Activated T-helper 2 cell treated with anti-CD3 and anti-CD28 coated beads, Interferon-gamma antibody, Interleukin-2, Interleukin-4, amounts not matched to agents 10 μg/mL and 5 μg/mL and 100 μg/mL, durations not matched to agents 14 hours and 24 hours and 36 hours (primary cell): ENCODE measurements at regions not wholly inside any gene's neighbourhood (a gene's known extent, or its start where the extent isn't known, plus 50 kb on each side); places are given as distances from the start of the nearest gene placed in this dataset.
"Not testable (repeated sequence)": the region's sequence is repeated elsewhere in the genome, so short reads cannot be mapped to it uniquely, and the experiment has no call there.

Experiments used
- DNase-seq: peaks from one replicate; pipeline ENCODE4 v3.0.0; 2021; ENCODE audit warnings: low spot score
- H3K27ac Mint-ChIP-seq: one replicate; pipeline ENCODE4 v1.8.0; 2021; ENCODE audit warnings: mixed read lengths
- H3K27me3 Mint-ChIP-seq: one replicate; pipeline ENCODE4 v1.8.0; 2021; ENCODE audit warnings: low read depth, mixed read lengths
- H3K36me3 Mint-ChIP-seq: one replicate; pipeline ENCODE4 v1.8.0; 2021; ENCODE audit warnings: low read depth, mixed read lengths
- H3K4me1 Mint-ChIP-seq: one replicate; pipeline ENCODE4 v1.8.0; 2021; ENCODE audit warnings: low read depth, mixed read lengths
- H3K4me3 Mint-ChIP-seq: one replicate; pipeline ENCODE4 v1.8.0; 2021; ENCODE audit warnings: low read depth, mild to moderate bottlenecking, moderate library complexity, mixed read lengths
- H3K9me3 Mint-ChIP-seq: one replicate; pipeline ENCODE4 v1.8.0; 2021; ENCODE audit warnings: mixed read lengths
- intact Hi-C: fragments of 100-400 bp; cut with micrococcal nuclease; formaldehyde crosslinking; loops from one replicate; pipeline ENCODE4 v1.15.1; 2023

GRCh38 chr18:75857558-75857957, 430.1 kb upstream of the SMIM21 start:
- DNase-seq, result no peak
- H3K4me3 Mint-ChIP-seq, result no peak overlapping the region
- no peaks in the 10 kb centered on the region for H3K9me3 Mint-ChIP-seq
- intact Hi-C loops, result no loop called here
- H3K4me1 Mint-ChIP-seq, result no peaks in the 10 kb centered on the region
- H3K27me3 Mint-ChIP-seq, result no peaks in the 10 kb centered on the region
- H3K36me3 Mint-ChIP-seq, result no peaks in the 10 kb centered on the region
- no peak overlapping the region for H3K27ac Mint-ChIP-seq

GRCh38 chr18:75854808-75855207, 427.3 kb upstream of the SMIM21 start:
- Mint-ChIP-seq H3K36me3 (no peaks in the 10 kb centered on the region), H3K27ac (no peak overlapping the region), H3K9me3 (no peaks in the 10 kb centered on the region), H3K27me3 (no peaks in the 10 kb centered on the region), H3K4me3 (no peak overlapping the region), H3K4me1 (no peaks in the 10 kb centered on the region)
- intact Hi-C loops, result no loop called here
- DNase-seq, result no peak

- intact Hi-C loops, result no loop called here
- H3K4me3 Mint-ChIP-seq, result no peak overlapping the region
- H3K27ac Mint-ChIP-seq, result no peak overlapping the region
- DNase-seq, result no peak
- H3K4me1 Mint-ChIP-seq, result no peaks in the 10 kb centered on the region
- no peaks in the 10 kb centered on the region for H3K9me3 Mint-ChIP-seq
- H3K36me3 Mint-ChIP-seq, result no peaks in the 10 kb centered on the region
- no peaks in the 10 kb centered on the region for H3K27me3 Mint-ChIP-seq
These were observed 426.7 kb upstream of the SMIM21 start for GRCh38 chr18:75854174-75854573.

- intact Hi-C loops, result no loop called here
- Mint-ChIP-seq H3K9me3 (no peaks in the 10 kb centered on the region), H3K27ac (no peak overlapping the region), H3K4me1 (no peaks in the 10 kb centered on the region), H3K27me3 (no peaks in the 10 kb centered on the region), H3K36me3 (no peaks in the 10 kb centered on the region), H3K4me3 (no peak overlapping the region)
- DNase-seq, result no peak
These were observed 418.8 kb upstream of the SMIM21 start for GRCh38 chr18:75846321-75846720.

- H3K9me3 Mint-ChIP-seq, result no peaks in the 10 kb centered on the region
- no peaks in the 10 kb centered on the region for H3K27me3 Mint-ChIP-seq
- H3K4me3 Mint-ChIP-seq, result no peak overlapping the region
- no peak overlapping the region for H3K27ac Mint-ChIP-seq
- no peak for DNase-seq
- no peaks in the 10 kb centered on the region for H3K4me1 Mint-ChIP-seq
- intact Hi-C loops, result no loop called here
- no peaks in the 10 kb centered on the region for H3K36me3 Mint-ChIP-seq
These were observed 417.9 kb upstream of the SMIM21 start for GRCh38 chr18:75845413-75845812.

- Mint-ChIP-seq H3K9me3 (no peaks in the 10 kb centered on the region), H3K27me3 (no peaks in the 10 kb centered on the region), H3K4me3 (no peak overlapping the region), H3K36me3 (no peaks in the 10 kb centered on the region), H3K27ac (no peak overlapping the region), H3K4me1 (no peaks in the 10 kb centered on the region)
- DNase-seq, result no peak
- intact Hi-C loops, result no loop called here
These were observed 416.6 kb upstream of the SMIM21 start for GRCh38 chr18:75844146-75844545.

GRCh38 chr18:75840131-75840530, 412.6 kb upstream of the SMIM21 start:
- Mint-ChIP-seq H3K4me1 (no peaks in the 10 kb centered on the region), H3K9me3 (no peaks in the 10 kb centered on the region), H3K27me3 (no peaks in the 10 kb centered on the region), H3K36me3 (no peaks in the 10 kb centered on the region), H3K27ac (no peak overlapping the region), H3K4me3 (no peak overlapping the region)
- intact Hi-C loops, result no loop called here
- DNase-seq, result no peak

- H3K4me3 Mint-ChIP-seq, H3K36me3 Mint-ChIP-seq, H3K27ac Mint-ChIP-seq, DNase-seq, H3K27me3 Mint-ChIP-seq, H3K4me1 Mint-ChIP-seq, intact Hi-C loops, H3K9me3 Mint-ChIP-seq: not testable (repeated sequence)
These were observed 412.2 kb upstream of the SMIM21 start for GRCh38 chr18:75839686-75840085.

- H3K36me3 Mint-ChIP-seq, result no peaks in the 10 kb centered on the region
- DNase-seq, result no peak
- no peaks in the 10 kb centered on the region for H3K4me1 Mint-ChIP-seq
- H3K27me3 Mint-ChIP-seq, result no peaks in the 10 kb centered on the region
- H3K27ac Mint-ChIP-seq, result no peak overlapping the region
- intact Hi-C loops, result no loop called here
- no peaks in the 10 kb centered on the region for H3K9me3 Mint-ChIP-seq
- no peak overlapping the region for H3K4me3 Mint-ChIP-seq
These were observed 411.5 kb upstream of the SMIM21 start for GRCh38 chr18:75839041-75839440.

GRCh38 chr18:75837316-75837715, 409.8 kb upstream of the SMIM21 start:
- no peaks in the 10 kb centered on the region for H3K36me3 Mint-ChIP-seq
- H3K4me3 Mint-ChIP-seq, result no peak overlapping the region
- intact Hi-C loops, result no loop called here
- no peak for DNase-seq
- no peaks in the 10 kb centered on the region for H3K4me1 Mint-ChIP-seq
- no peaks in the 10 kb centered on the region for H3K27me3 Mint-ChIP-seq
- H3K27ac Mint-ChIP-seq, result no peak overlapping the region
- H3K9me3 Mint-ChIP-seq, result no peaks in the 10 kb centered on the region

- intact Hi-C loops, result no loop called here
These were observed 409.0 kb upstream of the SMIM21 start for GRCh38 chr18:75836516-75836915.

GRCh38 chr18:75831960-75832359, 404.5 kb upstream of the SMIM21 start:
- Mint-ChIP-seq H3K4me1 (no peaks in the 10 kb centered on the region), H3K4me3 (no peak overlapping the region), H3K27me3 (no peaks in the 10 kb centered on the region), H3K36me3 (no peaks in the 10 kb centered on the region), H3K27ac (no peak overlapping the region), H3K9me3 (no peaks in the 10 kb centered on the region)
- DNase-seq, result no peak
- intact Hi-C loops, result no loop called here

More at GRCh38 chr18:75836516-75836915, 409.0 kb upstream of the SMIM21 start:
- no peaks in the 10 kb centered on the region for H3K4me1 Mint-ChIP-seq
- H3K4me3 Mint-ChIP-seq, result no peak overlapping the region
- H3K27ac Mint-ChIP-seq, result no peak overlapping the region
- H3K9me3 Mint-ChIP-seq, result no peaks in the 10 kb centered on the region
- DNase-seq, result no peak
- H3K27me3 Mint-ChIP-seq, result no peaks in the 10 kb centered on the region
- H3K36me3 Mint-ChIP-seq, result no peaks in the 10 kb centered on the region

- DNase-seq, result no peak
- Mint-ChIP-seq H3K9me3 (no peaks in the 10 kb centered on the region), H3K4me3 (no peak overlapping the region), H3K27ac (no peak overlapping the region), H3K4me1 (no peaks in the 10 kb centered on the region), H3K36me3 (no peaks in the 10 kb centered on the region), H3K27me3 (no peaks in the 10 kb centered on the region)
- intact Hi-C loops, result no loop called here
These were observed 403.3 kb upstream of the SMIM21 start for GRCh38 chr18:75830828-75831227.

- H3K9me3 Mint-ChIP-seq, result no peaks in the 10 kb centered on the region
- H3K27me3 Mint-ChIP-seq, result no peaks in the 10 kb centered on the region
- no peak overlapping the region for H3K27ac Mint-ChIP-seq
- DNase-seq, result no peak
- no peaks in the 10 kb centered on the region for H3K4me1 Mint-ChIP-seq
- intact Hi-C loops, result no loop called here
- no peak overlapping the region for H3K4me3 Mint-ChIP-seq
- H3K36me3 Mint-ChIP-seq, result no peaks in the 10 kb centered on the region
These were observed 401.6 kb upstream of the SMIM21 start for GRCh38 chr18:75829091-75829490.
